MM.1S (cell line): ENCODE measurements at regions not wholly inside any gene's neighbourhood (a gene's known extent, or its start where the extent isn't known, plus 50 kb on each side); places are given as distances from the start of the nearest gene placed in this dataset.

Experiments
- DNase-seq: peaks from one replicate; pipeline ENCODE4 v3.0.0-alpha.2; 2015
- H2AFZ ChIP-seq: fragments of 300-600 bp; sonication (generic); 2 replicates; pipeline ENCODE4 v1.6.0; 2016; ENCODE audit warnings: antibody characterized with exemption, low read length
- H3F3A ChIP-seq: fragments of 300-600 bp; sonication (generic); 2 replicates; pipeline ENCODE4 v1.6.1; 2016; ENCODE audit warnings: mild to moderate bottlenecking, antibody characterized with exemption, low read length, moderate library complexity, mixed read lengths; ENCODE audit not compliant: insufficient read depth
- H3K27ac ChIP-seq: fragments of 300-600 bp; sonication (generic); 2 replicates; pipeline ENCODE4 v1.5.1; 2016; ENCODE audit warnings: mild to moderate bottlenecking, low read length
- H3K27me3 ChIP-seq: fragments of 300-600 bp; sonication (generic); replicated peaks from 2 replicates; pipeline ENCODE4 v1.6.0; 2016; ENCODE audit warnings: low read length; ENCODE audit not compliant: insufficient read depth
- H3K36me3 ChIP-seq: fragments of 300-600 bp; sonication (generic); replicated peaks from 2 replicates; pipeline ENCODE4 v1.6.1; 2016; ENCODE audit warnings: mild to moderate bottlenecking, low read length, mixed read lengths; ENCODE audit not compliant: insufficient read depth
- H3K4me1 ChIP-seq: fragments of 300-600 bp; sonication (generic); 2 replicates; pipeline ENCODE4 v1.6.1; 2016; ENCODE audit warnings: low read length, mixed read lengths
- H3K4me2 ChIP-seq: fragments of 300-600 bp; sonication (generic); 2 replicates; pipeline ENCODE4 v1.6.0; 2016; ENCODE audit warnings: low read depth, low read length
- H3K4me3 ChIP-seq: fragments of 300-600 bp; sonication (generic); 2 replicates; pipeline ENCODE4 v1.5.1; 2016; ENCODE audit warnings: low read length, mixed read lengths
- H3K79me2 ChIP-seq: fragments of 300-600 bp; sonication (generic); 2 replicates; pipeline ENCODE4 v1.6.1; 2016; ENCODE audit warnings: mixed run types, low read length, mixed read lengths
- H3K9ac ChIP-seq: fragments of 300-600 bp; sonication (generic); 2 replicates; pipeline ENCODE4 v1.6.1; 2016; ENCODE audit warnings: low read length, mixed read lengths
- H3K9me2 ChIP-seq: fragments of 300-600 bp; sonication (generic); replicated peaks from 2 replicates; pipeline ENCODE4 v1.6.1; 2016; ENCODE audit warnings: mild to moderate bottlenecking, low read length, mixed read lengths; ENCODE audit not compliant: insufficient read depth
- H3K9me3 ChIP-seq: fragments of 300-600 bp; sonication (generic); replicated peaks from 2 replicates; pipeline ENCODE4 v1.6.1; 2016; ENCODE audit warnings: mild to moderate bottlenecking, low read length, mixed read lengths; ENCODE audit not compliant: insufficient read depth
- H4K20me1 ChIP-seq: fragments of 300-600 bp; sonication (generic); 2 replicates; pipeline ENCODE4 v1.6.1; 2016; ENCODE audit warnings: mild to moderate bottlenecking, low read length, moderate library complexity, mixed read lengths; ENCODE audit not compliant: insufficient read depth
- EZH2 ChIP-seq: fragments of 300-600 bp; sonication (generic); optimal IDR thresholded peaks from 2 replicates; pipeline ENCODE3; 2017; ENCODE audit warnings: low read depth, mild to moderate bottlenecking, antibody characterized with exemption, low read length, mixed read lengths
- EZH2phosphoT487 ChIP-seq: fragments of 300-600 bp; sonication (generic); IDR thresholded peaks from 2 replicates; pipeline ENCODE4 v1.6.1; 2018; ENCODE audit warnings: antibody characterized with exemption, low read length
- TF ChIP-seq, protein P1 (sequence below): fragments of 300-600 bp; sonication (generic); IDR thresholded peaks from 2 replicates; pipeline ENCODE4 v1.5.1; 2016; ENCODE audit warnings: antibody characterized with exemption, low read length, mixed read lengths

DNA sequence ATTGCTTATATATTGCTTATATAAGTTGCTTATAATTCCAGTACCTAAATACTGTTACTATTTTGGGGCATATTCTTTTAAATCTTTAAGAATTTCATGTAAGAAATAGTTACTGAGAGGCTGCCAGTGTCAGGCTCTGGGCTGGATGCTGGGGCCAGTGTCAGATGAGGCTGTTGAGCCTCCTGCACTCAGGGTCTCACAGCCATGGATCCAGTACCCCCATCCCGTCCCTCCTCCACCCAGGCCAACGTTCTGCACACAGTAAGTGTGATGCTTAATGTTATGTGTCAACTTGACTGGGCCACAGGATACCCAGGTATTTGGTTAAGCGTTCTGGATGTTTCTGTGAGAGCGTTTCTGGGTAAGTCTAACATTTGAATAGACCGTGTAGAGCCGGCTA lies 119.5 kb upstream of the PMEPA1 start:
- Histone ChIP-seq H3K27ac (no peak overlapping the region), H3K9me3 (no peaks in the 10 kb centered on the region), H3K4me1 (no peaks in the 10 kb centered on the region), H3K36me3 (no peaks in the 10 kb centered on the region), H3K4me3 (no peak overlapping the region), H3K9ac (no peak overlapping the region), H3F3A (no peaks in the 10 kb centered on the region), H2AFZ (no peak overlapping the region), H4K20me1 (no peaks in the 10 kb centered on the region), H3K9me2 (no peaks in the 10 kb centered on the region), H3K79me2 (no peaks in the 10 kb centered on the region), H3K27me3 (peaks cover 92% of the 10 kb centered on the region), H3K4me2 (no peak overlapping the region)
- no peak for DNase-seq
- TF ChIP-seq EZH2phosphoT487 (no peak), EZH2 (no peak)
- TF ChIP-seq, protein P1, sequence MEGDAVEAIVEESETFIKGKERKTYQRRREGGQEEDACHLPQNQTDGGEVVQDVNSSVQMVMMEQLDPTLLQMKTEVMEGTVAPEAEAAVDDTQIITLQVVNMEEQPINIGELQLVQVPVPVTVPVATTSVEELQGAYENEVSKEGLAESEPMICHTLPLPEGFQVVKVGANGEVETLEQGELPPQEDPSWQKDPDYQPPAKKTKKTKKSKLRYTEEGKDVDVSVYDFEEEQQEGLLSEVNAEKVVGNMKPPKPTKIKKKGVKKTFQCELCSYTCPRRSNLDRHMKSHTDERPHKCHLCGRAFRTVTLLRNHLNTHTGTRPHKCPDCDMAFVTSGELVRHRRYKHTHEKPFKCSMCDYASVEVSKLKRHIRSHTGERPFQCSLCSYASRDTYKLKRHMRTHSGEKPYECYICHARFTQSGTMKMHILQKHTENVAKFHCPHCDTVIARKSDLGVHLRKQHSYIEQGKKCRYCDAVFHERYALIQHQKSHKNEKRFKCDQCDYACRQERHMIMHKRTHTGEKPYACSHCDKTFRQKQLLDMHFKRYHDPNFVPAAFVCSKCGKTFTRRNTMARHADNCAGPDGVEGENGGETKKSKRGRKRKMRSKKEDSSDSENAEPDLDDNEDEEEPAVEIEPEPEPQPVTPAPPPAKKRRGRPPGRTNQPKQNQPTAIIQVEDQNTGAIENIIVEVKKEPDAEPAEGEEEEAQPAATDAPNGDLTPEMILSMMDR = no peak

DNA sequence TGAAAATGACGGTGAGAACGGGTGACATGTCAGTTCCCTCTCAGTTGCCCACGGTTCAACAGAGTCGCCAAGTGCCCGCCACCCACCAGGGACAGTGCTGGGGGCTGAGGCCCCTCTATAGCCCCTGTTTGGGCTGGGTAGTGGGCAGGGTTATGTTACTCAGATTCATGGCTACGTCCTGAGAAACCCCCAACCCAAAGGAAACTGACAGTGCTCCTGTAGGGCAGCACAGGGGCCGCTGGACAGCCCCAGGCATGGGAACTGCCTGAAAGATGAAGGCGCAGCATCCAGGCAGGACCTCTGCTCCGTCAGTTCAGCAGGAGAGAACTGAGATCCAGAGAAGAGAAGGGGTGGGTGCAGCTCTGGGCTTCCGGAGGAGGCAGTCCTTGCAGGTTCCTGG lies 118.9 kb upstream of the PMEPA1 start:
- no peaks in the 10 kb centered on the region for H3F3A ChIP-seq
- H3K4me2 ChIP-seq = no peak overlapping the region
- no peaks in the 10 kb centered on the region for H3K9me3 ChIP-seq
- peaks cover 88% of the 10 kb centered on the region for H3K27me3 ChIP-seq
- H3K9ac ChIP-seq = no peak overlapping the region
- H3K9me2 ChIP-seq = no peaks in the 10 kb centered on the region
- H3K79me2 ChIP-seq = no peaks in the 10 kb centered on the region
- H4K20me1 ChIP-seq = no peaks in the 10 kb centered on the region
- no peak for DNase-seq
- TF ChIP-seq, protein P1 = no peak
- TF ChIP-seq EZH2phosphoT487 = no peak
- no peak for TF ChIP-seq EZH2
- no peak overlapping the region for H3K27ac ChIP-seq
- no peaks in the 10 kb centered on the region for H3K36me3 ChIP-seq
- H2AFZ ChIP-seq = no peak overlapping the region
- no peaks in the 10 kb centered on the region for H3K4me1 ChIP-seq
- no peak overlapping the region for H3K4me3 ChIP-seq

DNA sequence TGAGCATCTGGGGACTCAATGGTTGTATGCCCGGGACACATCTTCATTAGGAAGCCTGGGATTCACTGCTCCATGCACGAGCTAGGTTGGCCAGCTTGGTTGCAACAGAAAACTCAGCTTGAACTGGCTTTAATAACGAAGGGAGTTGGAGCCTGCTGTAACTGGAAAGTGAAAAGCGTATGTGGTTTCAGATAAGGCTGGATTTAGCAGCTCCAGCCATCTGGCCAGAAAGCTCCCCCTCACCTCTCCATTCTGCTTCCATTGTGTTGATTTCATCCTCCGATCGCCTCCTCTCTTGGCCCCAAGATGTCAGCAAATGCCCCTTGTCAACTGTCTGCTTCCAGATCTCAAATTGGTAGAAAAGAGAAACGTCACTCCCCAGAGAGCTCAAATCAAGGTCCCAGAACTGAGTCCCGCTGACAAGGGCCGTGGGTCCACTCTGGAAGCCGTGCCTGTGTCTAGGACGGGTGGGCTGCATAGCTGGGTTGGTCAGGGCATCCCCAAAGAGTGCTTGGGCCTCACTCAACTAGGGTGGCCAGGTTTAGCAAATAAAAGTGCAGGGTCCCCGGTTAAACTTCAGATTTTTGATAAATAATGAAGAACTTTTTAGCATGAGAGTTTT lies 117.0 kb upstream of the PMEPA1 start:
- TF ChIP-seq, protein P1 = no peak
- no peaks in the 10 kb centered on the region for H3K79me2 ChIP-seq
- no peaks in the 10 kb centered on the region for H3K9me3 ChIP-seq
- H2AFZ ChIP-seq = no peak overlapping the region
- no peak overlapping the region for H3K4me3 ChIP-seq
- peaks cover 75% of the 10 kb centered on the region for H3K27me3 ChIP-seq
- no peaks in the 10 kb centered on the region for H4K20me1 ChIP-seq
- no peaks in the 10 kb centered on the region for H3F3A ChIP-seq
- H3K27ac ChIP-seq = no peak overlapping the region
- H3K9me2 ChIP-seq = no peaks in the 10 kb centered on the region
- H3K9ac ChIP-seq = no peak overlapping the region
- no peak overlapping the region for H3K4me2 ChIP-seq
- no peaks in the 10 kb centered on the region for H3K36me3 ChIP-seq
- no peaks in the 10 kb centered on the region for H3K4me1 ChIP-seq
- DNase-seq = no peak
